Glutamatergic neuron (in vitro differentiated cells): ENCODE measurements at regions not wholly inside any gene's neighbourhood (a gene's known extent, or its start where the extent isn't known, plus 50 kb on each side); places are given as distances from the start of the nearest gene placed in this dataset.

Source experiments
- DNase-seq: peaks from one replicate; pipeline ENCODE4 v3.0.0; 2022
- H3K27ac Mint-ChIP-seq: one replicate; pipeline ENCODE4 v1.8.0; 2020; ENCODE audit warnings: mild to moderate bottlenecking, mixed read lengths, inconsistent platforms; ENCODE audit not compliant: unreplicated experiment
- H3K27me3 Mint-ChIP-seq: one replicate; pipeline ENCODE4 v1.8.0; 2020; ENCODE audit warnings: mild to moderate bottlenecking, moderate library complexity, mixed read lengths, inconsistent platforms; ENCODE audit not compliant: unreplicated experiment
- H3K36me3 Mint-ChIP-seq: one replicate; pipeline ENCODE4 v1.8.0; 2020; ENCODE audit warnings: mild to moderate bottlenecking, mixed read lengths, inconsistent platforms; ENCODE audit not compliant: unreplicated experiment
- H3K4me1 Mint-ChIP-seq: one replicate; pipeline ENCODE4 v1.8.0; 2020; ENCODE audit warnings: mild to moderate bottlenecking, low read depth, mixed read lengths, inconsistent platforms; ENCODE audit not compliant: unreplicated experiment
- H3K4me3 Mint-ChIP-seq: one replicate; pipeline ENCODE4 v1.8.0; 2020; ENCODE audit warnings: mild to moderate bottlenecking, mixed read lengths, inconsistent platforms; ENCODE audit not compliant: unreplicated experiment
- H3K9me3 Mint-ChIP-seq: one replicate; pipeline ENCODE4 v1.8.0; 2020; ENCODE audit warnings: mild to moderate bottlenecking, moderate library complexity, mixed read lengths, inconsistent platforms; ENCODE audit not compliant: unreplicated experiment
- TF ChIP-seq, protein P1 (sequence below): fragments of 200-600 bp; sonication (generic); IDR thresholded peaks from one replicate; pipeline ENCODE4 v1.5.0; 2021; ENCODE audit not compliant: partially characterized antibody, unreplicated experiment

DNA sequence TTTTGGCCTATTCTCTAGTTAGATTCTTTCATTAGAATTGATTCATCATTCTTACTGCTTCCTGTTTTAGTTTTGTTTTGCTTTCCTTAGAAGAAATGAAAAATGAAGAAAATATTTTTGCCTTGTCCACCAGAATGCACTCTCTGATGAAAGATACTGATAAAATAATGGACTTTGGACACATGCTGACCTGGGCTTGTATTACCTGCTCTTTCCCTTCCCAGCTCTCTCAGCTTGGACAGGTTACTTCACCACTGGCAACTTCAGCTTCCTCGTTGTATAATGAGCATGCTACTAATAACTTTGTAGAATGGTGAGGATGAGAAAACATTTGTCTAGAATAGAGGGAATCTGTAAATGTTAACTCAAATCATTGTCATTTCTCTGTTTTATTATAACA is 1468.1 kb upstream of the WWC1 start:
- Mint-ChIP-seq H3K36me3 (peaks cover 6% of the 10 kb centered on the region), H3K4me1 (no peaks in the 10 kb centered on the region), H3K27me3 (no peaks in the 10 kb centered on the region), H3K9me3 (no peaks in the 10 kb centered on the region), H3K4me3 (no peak overlapping the region), H3K27ac (no peak overlapping the region)
- TF ChIP-seq, protein P1, sequence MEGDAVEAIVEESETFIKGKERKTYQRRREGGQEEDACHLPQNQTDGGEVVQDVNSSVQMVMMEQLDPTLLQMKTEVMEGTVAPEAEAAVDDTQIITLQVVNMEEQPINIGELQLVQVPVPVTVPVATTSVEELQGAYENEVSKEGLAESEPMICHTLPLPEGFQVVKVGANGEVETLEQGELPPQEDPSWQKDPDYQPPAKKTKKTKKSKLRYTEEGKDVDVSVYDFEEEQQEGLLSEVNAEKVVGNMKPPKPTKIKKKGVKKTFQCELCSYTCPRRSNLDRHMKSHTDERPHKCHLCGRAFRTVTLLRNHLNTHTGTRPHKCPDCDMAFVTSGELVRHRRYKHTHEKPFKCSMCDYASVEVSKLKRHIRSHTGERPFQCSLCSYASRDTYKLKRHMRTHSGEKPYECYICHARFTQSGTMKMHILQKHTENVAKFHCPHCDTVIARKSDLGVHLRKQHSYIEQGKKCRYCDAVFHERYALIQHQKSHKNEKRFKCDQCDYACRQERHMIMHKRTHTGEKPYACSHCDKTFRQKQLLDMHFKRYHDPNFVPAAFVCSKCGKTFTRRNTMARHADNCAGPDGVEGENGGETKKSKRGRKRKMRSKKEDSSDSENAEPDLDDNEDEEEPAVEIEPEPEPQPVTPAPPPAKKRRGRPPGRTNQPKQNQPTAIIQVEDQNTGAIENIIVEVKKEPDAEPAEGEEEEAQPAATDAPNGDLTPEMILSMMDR = no peak
- DNase-seq = no peak

DNA sequence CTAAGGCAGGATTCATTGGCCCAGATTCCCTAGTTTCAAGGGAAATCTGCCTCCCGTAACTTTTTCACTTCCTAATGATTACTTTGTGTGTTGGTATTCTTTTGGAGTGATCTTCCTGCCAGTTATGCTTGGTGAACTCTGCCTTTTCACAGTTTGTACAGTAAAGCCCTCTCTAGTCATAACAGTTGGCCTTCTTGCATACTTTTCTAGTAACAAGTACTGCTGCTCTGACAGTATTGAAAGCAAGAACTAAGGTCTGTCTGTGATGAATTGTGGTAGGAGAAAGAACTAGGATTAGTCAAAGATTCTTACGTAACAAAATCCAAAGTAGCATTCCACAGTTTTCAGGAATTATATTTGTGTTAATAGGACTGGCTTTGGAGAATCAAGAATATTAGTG is 1457.2 kb upstream of the WWC1 start:
- Mint-ChIP-seq H3K27ac (no peak overlapping the region), H3K36me3 (no peaks in the 10 kb centered on the region), H3K4me3 (no peak overlapping the region), H3K4me1 (no peaks in the 10 kb centered on the region), H3K27me3 (no peaks in the 10 kb centered on the region), H3K9me3 (no peaks in the 10 kb centered on the region)
- TF ChIP-seq, protein P1 = no peak
- DNase-seq = no peak

DNA sequence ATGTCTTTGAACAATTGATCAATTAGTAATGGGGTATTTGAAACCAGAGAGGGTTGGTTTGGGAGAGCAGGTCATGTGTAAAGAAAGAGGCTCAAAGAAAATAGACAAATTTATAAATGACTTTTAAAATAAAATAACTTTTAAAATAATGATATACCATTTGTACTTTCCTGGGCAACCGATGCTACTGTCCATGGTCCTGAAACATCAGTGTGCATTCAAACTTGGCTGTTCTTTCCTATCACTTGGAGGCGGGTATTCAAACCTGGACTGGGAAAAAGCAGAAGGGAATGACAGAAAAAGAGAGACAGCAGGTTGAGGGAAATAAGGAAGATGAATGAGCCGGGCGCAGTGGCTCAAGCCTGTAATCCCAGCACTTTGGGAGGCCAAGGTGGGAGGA is 1446.4 kb upstream of the WWC1 start:
- no peaks in the 10 kb centered on the region for H3K9me3 Mint-ChIP-seq
- no peaks in the 10 kb centered on the region for H3K4me1 Mint-ChIP-seq
- H3K4me3 Mint-ChIP-seq = no peak overlapping the region
- TF ChIP-seq, protein P1 = no peak
- no peak overlapping the region for H3K27ac Mint-ChIP-seq
- DNase-seq = no peak
- no peaks in the 10 kb centered on the region for H3K36me3 Mint-ChIP-seq
- H3K27me3 Mint-ChIP-seq = peaks cover 1% of the 10 kb centered on the region

DNA sequence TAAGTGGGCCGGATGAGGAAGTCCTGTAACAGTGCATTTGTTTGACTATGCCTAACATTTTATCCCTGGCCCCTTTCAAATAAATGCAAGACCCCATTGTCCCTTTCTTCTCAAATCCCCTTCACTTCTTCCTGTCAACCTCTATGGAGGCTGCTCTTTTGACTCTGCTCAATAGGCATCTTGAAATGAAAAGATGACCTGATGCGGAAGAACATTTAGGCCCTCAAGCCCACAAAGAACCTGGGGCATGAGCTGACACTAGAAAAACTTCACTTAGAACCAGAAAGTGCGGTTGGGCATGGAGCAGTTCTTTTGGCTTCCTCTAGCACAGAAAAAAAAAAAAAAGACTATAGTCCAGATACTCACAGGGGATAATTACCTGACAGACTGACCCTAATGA is 1434.7 kb upstream of the WWC1 start:
- Mint-ChIP-seq H3K4me1 (no peaks in the 10 kb centered on the region), H3K27me3 (no peaks in the 10 kb centered on the region), H3K27ac (no peak overlapping the region), H3K9me3 (no peaks in the 10 kb centered on the region), H3K4me3 (no peak overlapping the region), H3K36me3 (no peaks in the 10 kb centered on the region)
- TF ChIP-seq, protein P1 = no peak
- DNase-seq = no peak

DNA sequence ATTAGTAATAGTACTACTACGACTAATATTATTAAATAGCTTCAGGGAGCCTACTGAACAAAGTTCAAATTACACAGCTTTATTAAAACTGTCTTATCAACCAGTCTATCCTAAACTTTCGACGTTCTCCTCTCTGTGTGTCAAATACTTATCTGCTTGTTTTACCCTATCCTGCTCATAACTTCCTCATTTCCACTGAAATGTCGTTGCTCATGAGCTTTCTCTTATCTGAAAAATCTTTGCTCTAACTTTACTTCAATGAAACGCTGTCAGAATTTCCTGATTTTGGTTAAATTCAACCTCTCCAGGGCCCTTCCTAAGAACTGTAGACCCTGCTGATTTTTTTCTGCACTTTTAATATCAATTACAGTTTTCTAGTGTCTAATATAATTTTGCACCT is 1431.0 kb upstream of the WWC1 start:
- TF ChIP-seq, protein P1 = no peak
- H3K27me3 Mint-ChIP-seq = no peaks in the 10 kb centered on the region
- H3K9me3 Mint-ChIP-seq = no peaks in the 10 kb centered on the region
- H3K4me1 Mint-ChIP-seq = peaks cover 3% of the 10 kb centered on the region
- no peak overlapping the region for H3K27ac Mint-ChIP-seq
- no peak overlapping the region for H3K4me3 Mint-ChIP-seq
- no peak for DNase-seq
- H3K36me3 Mint-ChIP-seq = no peaks in the 10 kb centered on the region
